GM23338 (cell line): ENCODE measurements at regions not wholly inside any gene's neighbourhood (a gene's known extent, or its start where the extent isn't known, plus 50 kb on each side); places are given as distances from the start of the nearest gene placed in this dataset.

Source experiments
- ATAC-seq: fragments of 200-7000 bp; cut with Tn5 transposase; 3 replicates; pipeline ENCODE4 v1.9.1; 2020
- DNase-seq: peaks from one replicate; pipeline ENCODE4 v3.0.0-alpha.2; 2015; ENCODE audit warnings: low spot score
- H2AFZ ChIP-seq: fragments of 200-600 bp; sonication (generic); 2 replicates; pipeline ENCODE4 v1.8.0; 2016; ENCODE audit warnings: antibody characterized with exemption, mild to moderate bottlenecking, moderate library complexity
- H3F3A ChIP-seq: fragments of 200-600 bp; sonication (generic); replicated peaks from 2 replicates; pipeline ENCODE4 v1.8.0; 2017; ENCODE audit warnings: antibody characterized with exemption, mixed run types, low read depth
- H3K27ac ChIP-seq: fragments of 200-600 bp; sonication (generic); 2 replicates; pipeline ENCODE4 v1.6.1; 2016; ENCODE audit warnings: low read depth
- H3K27me3 ChIP-seq: fragments of 200-600 bp; sonication (generic); 2 replicates; pipeline ENCODE4 v1.8.0; 2016; ENCODE audit warnings: mild to moderate bottlenecking, mixed run types, moderate library complexity; ENCODE audit not compliant: insufficient read depth
- H3K36me3 ChIP-seq: fragments of 200-600 bp; sonication (generic); 2 replicates; pipeline ENCODE4 v1.8.0; 2016; ENCODE audit warnings: mild to moderate bottlenecking; ENCODE audit not compliant: insufficient read depth
- H3K4me1 ChIP-seq: fragments of 200-600 bp; sonication (generic); 2 replicates; pipeline ENCODE4 v1.8.0; 2016; ENCODE audit warnings: mild to moderate bottlenecking, moderate library complexity; ENCODE audit not compliant: insufficient read depth
- H3K4me2 ChIP-seq: fragments of 200-600 bp; sonication (generic); 2 replicates; pipeline ENCODE4 v1.7.1; 2017; ENCODE audit warnings: mixed run types
- H3K4me3 ChIP-seq: fragments of 200-600 bp; sonication (generic); 2 replicates; pipeline ENCODE4 v1.6.1; 2016; ENCODE audit warnings: mixed run types
- H3K79me2 ChIP-seq: fragments of 200-600 bp; sonication (generic); replicated peaks from 2 replicates; pipeline ENCODE4 v1.8.0; 2017; ENCODE audit warnings: mild to moderate bottlenecking; ENCODE audit not compliant: insufficient read depth
- H3K9me2 ChIP-seq: fragments of 200-600 bp; sonication (generic); 2 replicates; pipeline ENCODE4 v1.8.0; 2017; ENCODE audit not compliant: insufficient read depth
- H4K20me1 ChIP-seq: fragments of 200-600 bp; sonication (generic); replicated peaks from 2 replicates; pipeline ENCODE4 v1.8.0; 2017; ENCODE audit warnings: mild to moderate bottlenecking; ENCODE audit not compliant: insufficient read depth
- H3K27ac Mint-ChIP-seq: 2 replicates; pipeline ENCODE4 v1.8.0; 2020; ENCODE audit warnings: inconsistent platforms, mild to moderate bottlenecking, moderate library complexity, mixed read lengths
- H3K27me3 Mint-ChIP-seq: 3 replicates; pipeline ENCODE4 v1.8.0; 2022; ENCODE audit warnings: low read depth, mild to moderate bottlenecking, moderate library complexity, mixed read lengths, inconsistent platforms; ENCODE audit not compliant: insufficient read depth, poor library complexity
- H3K36me3 Mint-ChIP-seq: 3 replicates; pipeline ENCODE4 v1.8.0; 2021; ENCODE audit warnings: low read depth, mild to moderate bottlenecking, inconsistent platforms, moderate library complexity, mixed read lengths
- H3K4me1 Mint-ChIP-seq: 3 replicates; pipeline ENCODE4 v1.8.0; 2020; ENCODE audit warnings: mild to moderate bottlenecking, inconsistent platforms, mixed read lengths
- H3K4me3 Mint-ChIP-seq: 3 replicates; pipeline ENCODE4 v1.8.0; 2021; ENCODE audit warnings: moderate library complexity, mild to moderate bottlenecking, inconsistent platforms, mixed read lengths
- H3K9me3 Mint-ChIP-seq: 3 replicates; pipeline ENCODE4 v1.8.0; 2020; ENCODE audit warnings: moderate library complexity, mild to moderate bottlenecking, inconsistent platforms, mixed read lengths
- CREB1 ChIP-seq: fragments of 250-450 bp; sonication (Bioruptor Pico); IDR thresholded peaks from 2 replicates; pipeline ENCODE4 v1.5.0; 2020; ENCODE audit warnings: low read depth, mild to moderate bottlenecking, moderate library complexity
- EZH2 ChIP-seq: fragments of 200-600 bp; sonication (generic); IDR thresholded peaks from one replicate; pipeline ENCODE4 v1.8.0; 2017; ENCODE audit warnings: antibody characterized with exemption, mild to moderate bottlenecking, low read depth; ENCODE audit not compliant: unreplicated experiment
- EZH2phosphoT487 ChIP-seq: fragments of 200-600 bp; sonication (generic); IDR thresholded peaks from one replicate; pipeline ENCODE4 v1.8.1; 2018; ENCODE audit warnings: antibody characterized with exemption; ENCODE audit not compliant: unreplicated experiment
- JUNB ChIP-seq: IDR thresholded peaks from one replicate; pipeline ENCODE4 v1.6.1; 2016; ENCODE audit warnings: antibody characterized with exemption; ENCODE audit not compliant: unreplicated experiment
- POLR2AphosphoS5 ChIP-seq: IDR thresholded peaks from 2 replicates; pipeline ENCODE4 v1.6.1; 2016; ENCODE audit warnings: antibody characterized with exemption, low read depth
- STAT1 ChIP-seq: IDR thresholded peaks from one replicate; pipeline ENCODE4 v1.6.1; 2016; ENCODE audit warnings: antibody characterized with exemption; ENCODE audit not compliant: unreplicated experiment
- ZNF114 ChIP-seq: fragments of 250-450 bp; sonication (Bioruptor Pico); IDR thresholded peaks from 2 replicates; pipeline ENCODE4 v1.5.0; 2020; ENCODE audit warnings: mild to moderate bottlenecking, moderate library complexity
- ZNF331 ChIP-seq: fragments of 250-450 bp; sonication (Bioruptor Pico); IDR thresholded peaks from 2 replicates; pipeline ENCODE4 v1.5.0; 2020; ENCODE audit warnings: low read depth, mild to moderate bottlenecking, moderate library complexity
- TF ChIP-seq, protein P1 (sequence below): IDR thresholded peaks from 2 replicates; pipeline ENCODE4 v1.6.1; 2016; ENCODE audit warnings: antibody characterized with exemption
- TF ChIP-seq, protein P2 (sequence below), 2 experiments: fragments of 200-600 bp in 1 of 2; sonication (generic) in 1 of 2; conservative IDR thresholded peaks; 2 replicates each; pipeline versions ENCODE4 v1.5.1 to v1.6.1; 2016 to 2017; ENCODE audit warnings: antibody characterized with exemption in 2 of 2, low read depth in 2 of 2, mild to moderate bottlenecking in 2 of 2, moderate library complexity in 1 of 2
- TF ChIP-seq, protein P3 (sequence below): fragments of 250-450 bp; sonication (Bioruptor Pico); IDR thresholded peaks from 2 replicates; pipeline ENCODE4 v1.5.0; 2020; ENCODE audit warnings: mild to moderate bottlenecking, moderate library complexity
- TF ChIP-seq, protein P4 (sequence below): IDR thresholded peaks from one replicate; pipeline ENCODE4 v1.6.1; 2018; ENCODE audit warnings: antibody characterized with exemption; ENCODE audit not compliant: unreplicated experiment

DNA sequence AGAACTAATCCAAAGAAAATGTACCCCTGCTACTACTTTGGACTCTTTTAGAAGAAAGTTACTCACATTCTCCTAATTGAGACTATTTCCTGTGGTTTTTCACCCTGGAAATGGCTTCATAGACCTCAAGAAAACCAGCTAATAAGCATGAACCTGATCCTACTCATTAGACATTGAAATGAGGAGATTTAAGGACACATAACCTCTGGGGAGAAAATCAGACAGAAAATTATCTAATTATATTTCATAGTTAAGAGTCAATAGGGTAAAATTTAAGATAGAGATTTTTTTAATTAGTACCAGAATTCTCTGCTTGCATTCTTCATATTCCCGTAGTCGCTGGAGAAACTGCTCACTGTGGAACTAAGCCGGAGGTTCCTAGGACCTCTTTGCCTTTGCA, 114.6 kb upstream of the ACP3 start:
- H3K27me3 ChIP-seq: peaks cover 7% of the 10 kb centered on the region
- H3K27ac Mint-ChIP-seq: no peak overlapping the region
- no peaks in the 10 kb centered on the region for H3K9me3 Mint-ChIP-seq
- TF ChIP-seq JUNB: no peak
- no peak for TF ChIP-seq ZNF331
- TF ChIP-seq, protein P1, sequence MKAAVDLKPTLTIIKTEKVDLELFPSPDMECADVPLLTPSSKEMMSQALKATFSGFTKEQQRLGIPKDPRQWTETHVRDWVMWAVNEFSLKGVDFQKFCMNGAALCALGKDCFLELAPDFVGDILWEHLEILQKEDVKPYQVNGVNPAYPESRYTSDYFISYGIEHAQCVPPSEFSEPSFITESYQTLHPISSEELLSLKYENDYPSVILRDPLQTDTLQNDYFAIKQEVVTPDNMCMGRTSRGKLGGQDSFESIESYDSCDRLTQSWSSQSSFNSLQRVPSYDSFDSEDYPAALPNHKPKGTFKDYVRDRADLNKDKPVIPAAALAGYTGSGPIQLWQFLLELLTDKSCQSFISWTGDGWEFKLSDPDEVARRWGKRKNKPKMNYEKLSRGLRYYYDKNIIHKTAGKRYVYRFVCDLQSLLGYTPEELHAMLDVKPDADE: no peak
- TF ChIP-seq, protein P2, sequence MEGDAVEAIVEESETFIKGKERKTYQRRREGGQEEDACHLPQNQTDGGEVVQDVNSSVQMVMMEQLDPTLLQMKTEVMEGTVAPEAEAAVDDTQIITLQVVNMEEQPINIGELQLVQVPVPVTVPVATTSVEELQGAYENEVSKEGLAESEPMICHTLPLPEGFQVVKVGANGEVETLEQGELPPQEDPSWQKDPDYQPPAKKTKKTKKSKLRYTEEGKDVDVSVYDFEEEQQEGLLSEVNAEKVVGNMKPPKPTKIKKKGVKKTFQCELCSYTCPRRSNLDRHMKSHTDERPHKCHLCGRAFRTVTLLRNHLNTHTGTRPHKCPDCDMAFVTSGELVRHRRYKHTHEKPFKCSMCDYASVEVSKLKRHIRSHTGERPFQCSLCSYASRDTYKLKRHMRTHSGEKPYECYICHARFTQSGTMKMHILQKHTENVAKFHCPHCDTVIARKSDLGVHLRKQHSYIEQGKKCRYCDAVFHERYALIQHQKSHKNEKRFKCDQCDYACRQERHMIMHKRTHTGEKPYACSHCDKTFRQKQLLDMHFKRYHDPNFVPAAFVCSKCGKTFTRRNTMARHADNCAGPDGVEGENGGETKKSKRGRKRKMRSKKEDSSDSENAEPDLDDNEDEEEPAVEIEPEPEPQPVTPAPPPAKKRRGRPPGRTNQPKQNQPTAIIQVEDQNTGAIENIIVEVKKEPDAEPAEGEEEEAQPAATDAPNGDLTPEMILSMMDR (conservative IDR thresholded peaks at IDR 0.05; ENCODE audit: low read depth in 2 of 2): no peak
- TF ChIP-seq, protein P3, sequence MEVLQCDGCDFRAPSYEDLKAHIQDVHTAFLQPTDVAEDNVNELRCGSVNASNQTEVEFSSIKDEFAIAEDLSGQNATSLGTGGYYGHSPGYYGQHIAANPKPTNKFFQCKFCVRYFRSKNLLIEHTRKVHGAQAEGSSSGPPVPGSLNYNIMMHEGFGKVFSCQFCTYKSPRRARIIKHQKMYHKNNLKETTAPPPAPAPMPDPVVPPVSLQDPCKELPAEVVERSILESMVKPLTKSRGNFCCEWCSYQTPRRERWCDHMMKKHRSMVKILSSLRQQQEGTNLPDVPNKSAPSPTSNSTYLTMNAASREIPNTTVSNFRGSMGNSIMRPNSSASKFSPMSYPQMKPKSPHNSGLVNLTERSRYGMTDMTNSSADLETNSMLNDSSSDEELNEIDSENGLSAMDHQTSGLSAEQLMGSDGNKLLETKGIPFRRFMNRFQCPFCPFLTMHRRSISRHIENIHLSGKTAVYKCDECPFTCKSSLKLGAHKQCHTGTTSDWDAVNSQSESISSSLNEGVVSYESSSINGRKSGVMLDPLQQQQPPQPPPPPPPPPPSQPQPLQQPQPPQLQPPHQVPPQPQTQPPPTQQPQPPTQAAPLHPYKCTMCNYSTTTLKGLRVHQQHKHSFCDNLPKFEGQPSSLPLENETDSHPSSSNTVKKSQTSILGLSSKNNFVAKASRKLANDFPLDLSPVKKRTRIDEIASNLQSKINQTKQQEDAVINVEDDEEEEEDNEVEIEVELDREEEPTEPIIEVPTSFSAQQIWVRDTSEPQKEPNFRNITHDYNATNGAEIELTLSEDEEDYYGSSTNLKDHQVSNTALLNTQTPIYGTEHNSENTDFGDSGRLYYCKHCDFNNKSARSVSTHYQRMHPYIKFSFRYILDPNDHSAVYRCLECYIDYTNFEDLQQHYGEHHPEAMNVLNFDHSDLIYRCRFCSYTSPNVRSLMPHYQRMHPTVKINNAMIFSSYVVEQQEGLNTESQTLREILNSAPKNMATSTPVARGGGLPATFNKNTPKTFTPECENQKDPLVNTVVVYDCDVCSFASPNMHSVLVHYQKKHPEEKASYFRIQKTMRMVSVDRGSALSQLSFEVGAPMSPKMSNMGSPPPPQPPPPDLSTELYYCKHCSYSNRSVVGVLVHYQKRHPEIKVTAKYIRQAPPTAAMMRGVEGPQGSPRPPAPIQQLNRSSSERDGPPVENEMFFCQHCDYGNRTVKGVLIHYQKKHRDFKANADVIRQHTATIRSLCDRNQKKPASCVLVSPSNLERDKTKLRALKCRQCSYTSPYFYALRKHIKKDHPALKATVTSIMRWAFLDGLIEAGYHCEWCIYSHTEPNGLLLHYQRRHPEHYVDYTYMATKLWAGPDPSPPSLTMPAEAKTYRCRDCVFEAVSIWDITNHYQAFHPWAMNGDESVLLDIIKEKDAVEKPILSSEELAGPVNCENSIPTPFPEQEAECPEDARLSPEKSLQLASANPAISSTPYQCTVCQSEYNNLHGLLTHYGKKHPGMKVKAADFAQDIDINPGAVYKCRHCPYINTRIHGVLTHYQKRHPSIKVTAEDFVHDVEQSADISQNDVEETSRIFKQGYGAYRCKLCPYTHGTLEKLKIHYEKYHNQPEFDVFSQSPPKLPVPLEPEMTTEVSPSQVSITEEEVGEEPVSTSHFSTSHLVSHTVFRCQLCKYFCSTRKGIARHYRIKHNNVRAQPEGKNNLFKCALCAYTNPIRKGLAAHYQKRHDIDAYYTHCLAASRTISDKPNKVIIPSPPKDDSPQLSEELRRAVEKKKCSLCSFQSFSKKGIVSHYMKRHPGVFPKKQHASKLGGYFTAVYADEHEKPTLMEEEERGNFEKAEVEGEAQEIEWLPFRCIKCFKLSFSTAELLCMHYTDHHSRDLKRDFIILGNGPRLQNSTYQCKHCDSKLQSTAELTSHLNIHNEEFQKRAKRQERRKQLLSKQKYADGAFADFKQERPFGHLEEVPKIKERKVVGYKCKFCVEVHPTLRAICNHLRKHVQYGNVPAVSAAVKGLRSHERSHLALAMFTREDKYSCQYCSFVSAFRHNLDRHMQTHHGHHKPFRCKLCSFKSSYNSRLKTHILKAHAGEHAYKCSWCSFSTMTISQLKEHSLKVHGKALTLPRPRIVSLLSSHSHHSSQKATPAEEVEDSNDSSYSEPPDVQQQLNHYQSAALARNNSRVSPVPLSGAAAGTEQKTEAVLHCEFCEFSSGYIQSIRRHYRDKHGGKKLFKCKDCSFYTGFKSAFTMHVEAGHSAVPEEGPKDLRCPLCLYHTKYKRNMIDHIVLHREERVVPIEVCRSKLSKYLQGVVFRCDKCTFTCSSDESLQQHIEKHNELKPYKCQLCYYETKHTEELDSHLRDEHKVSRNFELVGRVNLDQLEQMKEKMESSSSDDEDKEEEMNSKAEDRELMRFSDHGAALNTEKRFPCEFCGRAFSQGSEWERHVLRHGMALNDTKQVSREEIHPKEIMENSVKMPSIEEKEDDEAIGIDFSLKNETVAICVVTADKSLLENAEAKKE: no peak
- TF ChIP-seq, protein P4, sequence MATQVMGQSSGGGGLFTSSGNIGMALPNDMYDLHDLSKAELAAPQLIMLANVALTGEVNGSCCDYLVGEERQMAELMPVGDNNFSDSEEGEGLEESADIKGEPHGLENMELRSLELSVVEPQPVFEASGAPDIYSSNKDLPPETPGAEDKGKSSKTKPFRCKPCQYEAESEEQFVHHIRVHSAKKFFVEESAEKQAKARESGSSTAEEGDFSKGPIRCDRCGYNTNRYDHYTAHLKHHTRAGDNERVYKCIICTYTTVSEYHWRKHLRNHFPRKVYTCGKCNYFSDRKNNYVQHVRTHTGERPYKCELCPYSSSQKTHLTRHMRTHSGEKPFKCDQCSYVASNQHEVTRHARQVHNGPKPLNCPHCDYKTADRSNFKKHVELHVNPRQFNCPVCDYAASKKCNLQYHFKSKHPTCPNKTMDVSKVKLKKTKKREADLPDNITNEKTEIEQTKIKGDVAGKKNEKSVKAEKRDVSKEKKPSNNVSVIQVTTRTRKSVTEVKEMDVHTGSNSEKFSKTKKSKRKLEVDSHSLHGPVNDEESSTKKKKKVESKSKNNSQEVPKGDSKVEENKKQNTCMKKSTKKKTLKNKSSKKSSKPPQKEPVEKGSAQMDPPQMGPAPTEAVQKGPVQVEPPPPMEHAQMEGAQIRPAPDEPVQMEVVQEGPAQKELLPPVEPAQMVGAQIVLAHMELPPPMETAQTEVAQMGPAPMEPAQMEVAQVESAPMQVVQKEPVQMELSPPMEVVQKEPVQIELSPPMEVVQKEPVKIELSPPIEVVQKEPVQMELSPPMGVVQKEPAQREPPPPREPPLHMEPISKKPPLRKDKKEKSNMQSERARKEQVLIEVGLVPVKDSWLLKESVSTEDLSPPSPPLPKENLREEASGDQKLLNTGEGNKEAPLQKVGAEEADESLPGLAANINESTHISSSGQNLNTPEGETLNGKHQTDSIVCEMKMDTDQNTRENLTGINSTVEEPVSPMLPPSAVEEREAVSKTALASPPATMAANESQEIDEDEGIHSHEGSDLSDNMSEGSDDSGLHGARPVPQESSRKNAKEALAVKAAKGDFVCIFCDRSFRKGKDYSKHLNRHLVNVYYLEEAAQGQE: no peak
- TF ChIP-seq CREB1 (CRISPR knock-in tag): no peak
- TF ChIP-seq ZNF114: no peak
- no peak for TF ChIP-seq POLR2AphosphoS5
- no peak for TF ChIP-seq STAT1
- TF ChIP-seq EZH2: no peak
- no peak for TF ChIP-seq EZH2phosphoT487
- H2AFZ ChIP-seq: no peak overlapping the region
- H3K9me2 ChIP-seq: peaks cover 3% of the 10 kb centered on the region; the same call in 1 of the 2 replicates
- peaks cover 13% of the 10 kb centered on the region; the same call in 1 of the 2 replicates for H3K4me1 ChIP-seq
- H3K4me3 Mint-ChIP-seq: no peak overlapping the region
- no peaks in the 10 kb centered on the region for H3K36me3 Mint-ChIP-seq
- H3K4me3 ChIP-seq: no peak overlapping the region
- no peak overlapping the region for H3K27ac ChIP-seq
- no peaks in the 10 kb centered on the region for H4K20me1 ChIP-seq
- peaks cover 16% of the 10 kb centered on the region; the same call in 2 of the 3 replicates for H3K4me1 Mint-ChIP-seq
- peaks cover 8% of the 10 kb centered on the region for H3K27me3 Mint-ChIP-seq
- H3K4me2 ChIP-seq: no peak overlapping the region
- DNase-seq (no peak), ATAC-seq (no peak)
- no peaks in the 10 kb centered on the region for H3K79me2 ChIP-seq
- no peaks in the 10 kb centered on the region for H3F3A ChIP-seq
- no peaks in the 10 kb centered on the region for H3K36me3 ChIP-seq
